PC-9 (cell line): ENCODE measurements at regions not wholly inside any gene's neighbourhood (a gene's known extent, or its start where the extent isn't known, plus 50 kb on each side); places are given as distances from the start of the nearest gene placed in this dataset.

ENCODE experiments used
- BruUV-seq: library from RNA; stranded (reverse); fragments of 400-500 nt; replicated peaks from 2 replicates; lab custom pipeline; 2021; lab: Mats Ljungman, UMichigan
- CTCF ChIA-PET: fragments of 300-600 bp; sonication (Branson Sonifier 250); formaldehyde crosslinking; loops from one replicate; lab custom pipeline; 2022; ENCODE audit warnings: antibody characterized with exemption; lab: Charles Lee
- POLR2A ChIA-PET: fragments of 300-600 bp; sonication (Branson Sonifier 250); formaldehyde crosslinking; loops from one replicate; lab custom pipeline; 2022; ENCODE audit warnings: antibody characterized with exemption; ENCODE audit not compliant: unreplicated experiment; lab: Charles Lee
- DNase-seq, 2 experiments: peaks; one replicate each; pipeline versions ENCODE4 v3.0.0 to v3.0.0-alpha.2; 2015 to 2022; ENCODE audit warnings: mixed read lengths in 1 of 2
- H2AFZ ChIP-seq: fragments of 200-600 bp; sonication (generic); 2 replicates; pipeline ENCODE4 v1.8.1; 2017; ENCODE audit warnings: antibody characterized with exemption
- H3F3A ChIP-seq: fragments of 200-600 bp; sonication (generic); 2 replicates; pipeline ENCODE4 v1.8.1; 2017; ENCODE audit warnings: antibody characterized with exemption, mild to moderate bottlenecking, low read depth; ENCODE audit not compliant: insufficient read depth
- H3K27ac ChIP-seq: fragments of 200-600 bp; sonication (generic); 2 replicates; pipeline ENCODE4 v1.6.1; 2016; ENCODE audit warnings: mixed run types
- H3K27me3 ChIP-seq: fragments of 200-600 bp; sonication (generic); 2 replicates; pipeline ENCODE4 v1.6.1; 2016; ENCODE audit warnings: low read depth, mixed run types; ENCODE audit not compliant: insufficient read depth
- H3K36me3 ChIP-seq: fragments of 200-600 bp; sonication (generic); 2 replicates; pipeline ENCODE4 v1.6.1; 2016; ENCODE audit warnings: low read depth, mixed run types
- H3K4me1 ChIP-seq: fragments of 200-600 bp; sonication (generic); replicated peaks from 2 replicates; pipeline ENCODE4 v1.6.1; 2016; ENCODE audit warnings: mixed run types; ENCODE audit not compliant: insufficient read depth
- H3K4me2 ChIP-seq: fragments of 200-600 bp; sonication (generic); 2 replicates; pipeline ENCODE4 v1.6.1; 2017; ENCODE audit warnings: mixed run types
- H3K4me3 ChIP-seq: fragments of 200-600 bp; sonication (generic); 2 replicates; pipeline ENCODE4 v1.6.1; 2016; ENCODE audit warnings: mixed run types
- H3K79me2 ChIP-seq: fragments of 200-600 bp; sonication (generic); 2 replicates; pipeline ENCODE4 v1.6.1; 2017; ENCODE audit warnings: low read depth, mixed run types
- H3K9me2 ChIP-seq: fragments of 200-600 bp; sonication (generic); 2 replicates; pipeline ENCODE4 v1.8.1; 2017; ENCODE audit warnings: mild to moderate bottlenecking; ENCODE audit not compliant: insufficient read depth
- H3K9me3 ChIP-seq: fragments of 200-600 bp; sonication (generic); 2 replicates; pipeline ENCODE4 v1.8.1; 2016; ENCODE audit warnings: low read depth; ENCODE audit not compliant: insufficient read depth
- H4K20me1 ChIP-seq: fragments of 200-600 bp; sonication (generic); 2 replicates; pipeline ENCODE4 v1.8.1; 2017; ENCODE audit not compliant: insufficient read depth
- EZH2 ChIP-seq: fragments of 200-600 bp; sonication (generic); IDR thresholded peaks from 2 replicates; pipeline ENCODE4 v1.8.0; 2017; ENCODE audit warnings: antibody characterized with exemption, low read depth
- intact Hi-C: fragments of 100-400 bp; cut with micrococcal nuclease; formaldehyde crosslinking; loops from one replicate; pipeline ENCODE4 v1.10.0; 2022; ENCODE audit not compliant: unreplicated experiment
- TF ChIP-seq, protein P1 (sequence below): fragments of 200-600 bp; sonication (generic); conservative IDR thresholded peaks from 2 replicates; pipeline ENCODE4 v1.6.1; 2017; ENCODE audit warnings: mixed run types, antibody characterized with exemption, mild to moderate bottlenecking, moderate library complexity

DNA sequence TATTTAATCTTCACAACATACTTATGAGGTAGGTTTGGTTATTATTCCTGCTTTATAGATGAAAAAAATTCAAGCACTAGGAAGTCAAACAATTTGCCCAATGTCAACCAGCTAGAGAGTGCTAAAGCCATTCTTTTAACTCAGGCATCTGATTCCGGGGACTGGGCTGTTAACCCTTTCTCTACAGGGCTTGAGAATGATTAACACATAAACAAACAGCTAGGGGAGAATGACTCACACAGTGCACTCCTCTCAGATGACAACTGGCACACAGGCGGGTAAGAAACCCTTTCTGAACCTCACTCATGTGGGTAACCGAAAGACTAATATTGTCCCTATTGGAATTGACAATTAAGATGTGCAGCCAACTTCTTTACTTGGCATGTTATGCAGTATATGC is 86.3 kb upstream of the FSHR start:
- Histone ChIP-seq H3K9me2 (no peaks in the 10 kb centered on the region), H3K79me2 (no peaks in the 10 kb centered on the region), H3K4me3 (no peak overlapping the region), H3K4me2 (no peak overlapping the region), H4K20me1 (no peaks in the 10 kb centered on the region), H3K27ac (no peak overlapping the region), H3K9me3 (no peaks in the 10 kb centered on the region), H3K36me3 (no peaks in the 10 kb centered on the region), H2AFZ (no peak overlapping the region), H3F3A (no peaks in the 10 kb centered on the region), H3K4me1 (no peaks in the 10 kb centered on the region), H3K27me3 (no peaks in the 10 kb centered on the region)
- intact Hi-C loops = no loop called here
- CTCF ChIA-PET = no interaction called here
- no TSS peak for BruUV-seq
- no peak for DNase-seq
- no peak for TF ChIP-seq EZH2
- TF ChIP-seq, protein P1, sequence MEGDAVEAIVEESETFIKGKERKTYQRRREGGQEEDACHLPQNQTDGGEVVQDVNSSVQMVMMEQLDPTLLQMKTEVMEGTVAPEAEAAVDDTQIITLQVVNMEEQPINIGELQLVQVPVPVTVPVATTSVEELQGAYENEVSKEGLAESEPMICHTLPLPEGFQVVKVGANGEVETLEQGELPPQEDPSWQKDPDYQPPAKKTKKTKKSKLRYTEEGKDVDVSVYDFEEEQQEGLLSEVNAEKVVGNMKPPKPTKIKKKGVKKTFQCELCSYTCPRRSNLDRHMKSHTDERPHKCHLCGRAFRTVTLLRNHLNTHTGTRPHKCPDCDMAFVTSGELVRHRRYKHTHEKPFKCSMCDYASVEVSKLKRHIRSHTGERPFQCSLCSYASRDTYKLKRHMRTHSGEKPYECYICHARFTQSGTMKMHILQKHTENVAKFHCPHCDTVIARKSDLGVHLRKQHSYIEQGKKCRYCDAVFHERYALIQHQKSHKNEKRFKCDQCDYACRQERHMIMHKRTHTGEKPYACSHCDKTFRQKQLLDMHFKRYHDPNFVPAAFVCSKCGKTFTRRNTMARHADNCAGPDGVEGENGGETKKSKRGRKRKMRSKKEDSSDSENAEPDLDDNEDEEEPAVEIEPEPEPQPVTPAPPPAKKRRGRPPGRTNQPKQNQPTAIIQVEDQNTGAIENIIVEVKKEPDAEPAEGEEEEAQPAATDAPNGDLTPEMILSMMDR = no peak
- POLR2A ChIA-PET = no interaction called here

DNA sequence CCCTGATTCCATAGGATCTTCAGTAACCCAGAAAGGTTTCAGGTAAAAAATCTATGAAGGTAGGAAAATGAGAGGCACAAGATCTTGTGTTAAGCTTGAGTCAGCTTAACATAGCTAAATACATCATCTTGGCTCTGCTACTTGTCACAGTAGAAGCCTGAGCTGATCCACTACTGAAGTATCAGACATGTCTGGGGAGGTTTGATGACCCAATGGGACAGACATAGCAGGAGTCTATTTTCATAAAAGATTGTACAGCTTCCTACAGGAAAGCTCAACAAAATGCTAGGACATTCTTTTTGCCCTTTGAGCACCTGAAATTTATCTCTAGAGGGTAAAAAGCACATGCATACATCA is 84.3 kb upstream of the FSHR start:
- no peaks in the 10 kb centered on the region for H3F3A ChIP-seq
- ChIA-PET POLR2A (no interaction called here), CTCF (no interaction called here)
- DNase-seq = no peak
- no peaks in the 10 kb centered on the region for H3K9me2 ChIP-seq
- no peaks in the 10 kb centered on the region for H3K79me2 ChIP-seq
- H3K4me3 ChIP-seq = no peak overlapping the region
- BruUV-seq = no TSS peak
- no peaks in the 10 kb centered on the region for H3K27me3 ChIP-seq
- H3K36me3 ChIP-seq = no peaks in the 10 kb centered on the region
- no peaks in the 10 kb centered on the region for H3K4me1 ChIP-seq
- H3K4me2 ChIP-seq = no peak overlapping the region
- no peak overlapping the region for H2AFZ ChIP-seq
- H3K9me3 ChIP-seq = no peaks in the 10 kb centered on the region
- no peak overlapping the region for H3K27ac ChIP-seq
- TF ChIP-seq EZH2 = no peak
- TF ChIP-seq, protein P1 = no peak
- H4K20me1 ChIP-seq = no peaks in the 10 kb centered on the region
- intact Hi-C loops = no loop called here

DNA sequence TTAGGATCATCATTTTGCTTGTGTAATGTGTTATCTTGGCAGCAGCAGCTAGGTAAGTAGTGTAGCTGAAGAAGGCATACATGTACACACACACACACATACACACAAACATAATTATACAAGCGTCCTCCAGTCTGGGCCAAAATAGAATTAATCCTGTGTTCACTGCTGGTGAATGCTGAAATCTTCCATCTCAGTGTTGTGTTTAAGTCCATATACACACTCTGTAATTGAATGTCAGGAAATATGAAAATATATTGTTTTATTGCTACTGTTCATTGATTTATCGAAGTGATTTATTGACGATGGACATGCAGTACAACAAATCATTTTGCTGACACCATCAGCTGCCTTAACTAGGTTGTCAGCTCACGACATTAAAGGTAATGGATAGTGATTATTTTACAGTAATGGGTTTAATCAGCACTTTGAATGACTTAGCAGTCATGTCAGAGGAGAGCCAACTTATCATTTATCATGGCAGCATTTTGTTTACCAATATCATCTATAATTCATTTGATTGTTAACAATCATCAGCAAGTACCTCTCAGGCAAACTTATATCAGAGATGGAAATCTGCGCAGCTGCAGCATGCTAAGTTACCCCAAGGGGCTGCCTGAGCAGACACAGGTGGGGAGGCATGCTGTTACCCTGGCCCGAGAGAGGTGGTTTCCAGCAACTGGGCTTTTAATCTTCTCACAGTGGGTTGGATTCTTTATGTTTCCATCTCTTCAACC is 83.7 kb upstream of the FSHR start:
- BruUV-seq = no TSS peak
- no peak for TF ChIP-seq EZH2
- TF ChIP-seq, protein P1 = no peak
- Histone ChIP-seq H3K27ac (no peak overlapping the region), H3K4me2 (no peak overlapping the region), H3K36me3 (no peaks in the 10 kb centered on the region), H3K9me3 (no peaks in the 10 kb centered on the region), H4K20me1 (no peaks in the 10 kb centered on the region), H3K4me3 (no peak overlapping the region), H3F3A (no peaks in the 10 kb centered on the region), H3K27me3 (no peaks in the 10 kb centered on the region), H2AFZ (no peak overlapping the region), H3K4me1 (no peaks in the 10 kb centered on the region), H3K79me2 (no peaks in the 10 kb centered on the region), H3K9me2 (no peaks in the 10 kb centered on the region)
- intact Hi-C loops = no loop called here
- POLR2A ChIA-PET = no interaction called here
- DNase-seq = no peak
- CTCF ChIA-PET = no interaction called here
